HTR-8/SVneo (cell line): ENCODE measurements at regions not wholly inside any gene's neighbourhood (a gene's known extent, or its start where the extent isn't known, plus 50 kb on each side); places are given as distances from the start of the nearest gene placed in this dataset.
"Not testable (repeated sequence)": the region's sequence is repeated elsewhere in the genome, so short reads cannot be mapped to it uniquely, and the experiment has no call there.

Experiments
- DNase-seq: peaks from one replicate; pipeline ENCODE4 v3.0.0; 2011; ENCODE audit warnings: low spot score, mixed read lengths; ENCODE audit not compliant: insufficient read length
- FAIRE-seq: peaks from 2 replicates; lab custom pipeline; 2011; peaks lifted over from hg19 to GRCh38; lab: Jason Lieb, UNC

GRCh38 chrX:76987381-76987780, 459.8 kb upstream of the FGF16 start:
- DNase-seq (no peak), FAIRE-seq (no peak)

GRCh38 chrX:76996641-76997040, 450.5 kb upstream of the FGF16 start:
- no peak for DNase-seq
- FAIRE-seq = no peak

GRCh38 chrX:77003530-77003929, 443.7 kb upstream of the FGF16 start:
- FAIRE-seq (no peak), DNase-seq (no peak)

GRCh38 chrX:77003956-77004355, 443.2 kb upstream of the FGF16 start:
- DNase-seq (no peak), FAIRE-seq (no peak)

GRCh38 chrX:77009691-77010090, 437.5 kb upstream of the FGF16 start:
- DNase-seq (no peak), FAIRE-seq (no peak)

GRCh38 chrX:77014377-77015372, 432.5 kb upstream of the FGF16 start:
- FAIRE-seq = no peak
- no peak for DNase-seq

- FAIRE-seq (no peak), DNase-seq (no peak)
Measured at GRCh38 chrX:77017093-77017492, 430.1 kb upstream of the FGF16 start.

- not testable (repeated sequence) for FAIRE-seq
Measured at GRCh38 chrX:77046180-77046810, 400.9 kb upstream of the FGF16 start.

GRCh38 chrX:77060572-77060971, 386.6 kb upstream of the FGF16 start:
- DNase-seq = no peak
- no peak for FAIRE-seq

More at GRCh38 chrX:77046180-77046810, 400.9 kb upstream of the FGF16 start:
- not testable (repeated sequence) for DNase-seq

- FAIRE-seq (no peak), DNase-seq (no peak)
Measured at GRCh38 chrX:77061022-77061421, 386.2 kb upstream of the FGF16 start.

GRCh38 chrX:77061545-77061944, 385.6 kb upstream of the FGF16 start:
- DNase-seq = no peak
- no peak for FAIRE-seq

- FAIRE-seq = no peak
Measured at GRCh38 chrX:77065896-77066295, 381.3 kb upstream of the FGF16 start.

GRCh38 chrX:77070202-77070918, 376.8 kb upstream of the FGF16 start:
- FAIRE-seq = no peak

More at GRCh38 chrX:77065896-77066295, 381.3 kb upstream of the FGF16 start:
- no peak for DNase-seq

GRCh38 chrX:77076896-77077295, 370.3 kb upstream of the FGF16 start:
- FAIRE-seq (no peak), DNase-seq (no peak)

More at GRCh38 chrX:77070202-77070918, 376.8 kb upstream of the FGF16 start:
- DNase-seq = no peak

- DNase-seq = not testable (repeated sequence)
Measured at GRCh38 chrX:77081237-77081636, 366.0 kb upstream of the FGF16 start.

GRCh38 chrX:77085372-77085771, 361.8 kb upstream of the FGF16 start:
- DNase-seq (no peak), FAIRE-seq (no peak)

More at GRCh38 chrX:77081237-77081636, 366.0 kb upstream of the FGF16 start:
- FAIRE-seq = not testable (repeated sequence)

- no peak for FAIRE-seq
Measured at GRCh38 chrX:77087529-77088169, 359.5 kb upstream of the FGF16 start.

GRCh38 chrX:77088233-77088632, 359.0 kb upstream of the FGF16 start:
- FAIRE-seq (no peak), DNase-seq (no peak)

More at GRCh38 chrX:77087529-77088169, 359.5 kb upstream of the FGF16 start:
- no peak for DNase-seq

- FAIRE-seq (no peak), DNase-seq (no peak)
Measured at GRCh38 chrX:77114501-77114900, 332.7 kb upstream of the FGF16 start.

- FAIRE-seq (no peak), DNase-seq (no peak)
Measured at GRCh38 chrX:77118686-77119085, 328.5 kb upstream of the FGF16 start.
